ENCODE measurements at regions not wholly inside any gene's neighbourhood (a gene's known extent, or its start where the extent isn't known, plus 50 kb on each side); places are given as distances from the start of the nearest gene placed in this dataset.
"Not testable (repeated sequence)": the region's sequence is repeated elsewhere in the genome, so short reads cannot be mapped to it uniquely, and the experiment has no call there.

GRCh38 chr6:130716466-130716865 lies 110.7 kb upstream of the SMLR1 start:
- DNase-seq, result no peak

- DNase-seq, result no peak
Measured at GRCh38 chr6:130717657-130718056, 109.5 kb upstream of the SMLR1 start.

- DNase-seq, result no peak
Measured at GRCh38 chr6:130720076-130720715, 107.0 kb upstream of the SMLR1 start.

- no peak for DNase-seq
Measured at GRCh38 chr6:130724089-130724488, 103.1 kb upstream of the SMLR1 start.

GRCh38 chr6:130725551-130725950 lies 101.7 kb upstream of the SMLR1 start:
- DNase-seq, result no peak

- not testable (repeated sequence) for DNase-seq
Measured at GRCh38 chr6:130728064-130728463, 99.1 kb upstream of the SMLR1 start.

DNA sequence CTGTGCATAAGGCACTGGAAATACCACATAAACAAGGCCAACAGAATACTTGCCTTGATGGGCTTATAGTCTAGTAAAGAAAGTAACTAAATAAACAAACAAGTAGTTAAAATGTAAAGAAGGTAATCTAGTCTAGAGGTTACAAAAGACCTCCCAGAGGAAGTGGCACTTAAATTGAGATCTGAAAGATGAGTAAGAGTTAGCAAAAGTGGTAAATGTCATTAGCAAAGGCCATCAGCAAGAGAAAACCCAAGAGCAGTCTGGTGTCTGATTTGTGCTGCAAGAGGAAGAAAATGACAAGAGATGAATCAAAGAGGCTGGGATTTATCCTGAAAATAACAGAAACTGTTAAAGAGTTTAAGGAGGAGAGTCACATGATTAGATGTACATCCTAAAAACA lies 96.6 kb upstream of the SMLR1 start:
- DNase-seq, result no peak

- DNase-seq, result no peak
Measured at GRCh38 chr6:130734161-130734560, 93.0 kb upstream of the SMLR1 start.

DNA sequence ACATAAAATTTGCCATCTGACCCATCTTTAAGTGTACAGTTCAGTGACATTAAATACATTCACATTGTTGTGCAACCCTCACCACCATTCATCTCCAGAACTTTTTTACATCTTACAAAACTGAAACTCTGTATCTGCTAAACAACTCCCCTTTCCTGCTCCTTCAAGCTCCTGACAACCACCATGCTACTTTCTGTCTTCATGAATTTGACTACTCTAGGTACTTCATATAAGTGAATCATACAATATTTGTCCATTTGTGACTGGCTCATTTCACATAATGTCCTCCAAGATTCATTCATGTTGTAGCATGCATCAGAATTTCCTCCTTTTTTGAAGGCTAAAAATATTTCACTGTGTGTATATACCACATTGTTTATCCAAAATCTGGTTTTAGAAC lies 86.9 kb upstream of the SMLR1 start:
- no peak for DNase-seq

GRCh38 chr6:130742131-130742681 lies 85.0 kb upstream of the SMLR1 start:
- no peak for DNase-seq

- no peak for DNase-seq
Measured at GRCh38 chr6:130743175-130743574, 84.0 kb upstream of the SMLR1 start.

DNA sequence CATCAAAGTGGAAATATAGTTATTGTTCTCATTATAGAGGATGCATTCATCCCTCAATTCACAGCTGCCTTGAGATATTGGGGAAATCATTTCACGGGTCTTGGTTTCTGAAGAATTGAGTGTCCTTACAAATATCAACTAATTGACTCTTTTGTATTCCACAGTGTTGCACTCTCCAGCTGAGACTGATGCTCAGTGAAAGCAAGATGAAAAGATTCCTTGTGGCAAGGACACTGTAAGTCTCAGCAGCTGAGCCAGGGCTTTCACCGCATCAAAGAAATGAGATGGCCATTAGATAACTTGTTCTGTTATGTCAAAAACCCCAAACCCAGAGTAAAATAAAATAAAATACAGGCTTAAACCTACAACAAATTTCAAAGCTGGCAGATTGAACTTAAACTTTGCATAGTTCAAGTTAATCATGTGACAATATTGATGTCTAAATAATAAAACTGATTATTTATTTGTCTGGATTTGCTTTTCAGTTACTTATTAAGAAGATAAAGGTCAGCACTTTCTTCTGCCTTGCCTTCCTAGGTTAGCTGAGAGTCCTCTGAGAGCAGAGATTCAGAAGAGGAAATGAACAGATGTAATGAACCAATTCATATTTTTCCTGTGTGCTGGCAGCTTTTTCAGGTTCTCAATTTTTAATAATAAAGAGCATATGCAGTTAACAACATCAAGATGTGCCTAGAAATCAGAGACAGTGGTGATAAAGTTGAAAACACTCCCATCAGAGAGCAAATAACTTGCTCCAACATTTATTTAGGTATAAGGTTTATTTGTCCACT lies 82.4 kb upstream of the SMLR1 start:
- no peak for DNase-seq

DNA sequence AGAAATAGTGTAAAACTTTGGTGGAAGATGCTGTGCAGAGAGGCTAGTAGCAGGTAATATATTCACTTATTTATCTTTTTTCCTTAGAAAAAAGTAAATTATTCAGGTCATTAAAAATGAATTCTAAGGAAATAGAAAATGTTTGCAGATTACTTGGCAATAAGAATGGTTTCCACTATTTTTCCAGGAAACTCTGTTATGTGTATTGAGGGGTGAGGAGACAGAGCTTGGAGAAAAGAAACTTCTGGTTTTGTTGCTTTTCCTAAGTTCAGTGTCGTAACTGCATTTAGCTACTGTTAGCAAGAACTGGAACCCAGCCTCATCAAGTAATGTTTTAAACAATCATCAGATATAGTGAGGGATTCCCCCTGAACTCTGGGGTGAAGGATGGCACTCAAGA lies 79.2 kb upstream of the SMLR1 start:
- DNase-seq, result no peak

DNA sequence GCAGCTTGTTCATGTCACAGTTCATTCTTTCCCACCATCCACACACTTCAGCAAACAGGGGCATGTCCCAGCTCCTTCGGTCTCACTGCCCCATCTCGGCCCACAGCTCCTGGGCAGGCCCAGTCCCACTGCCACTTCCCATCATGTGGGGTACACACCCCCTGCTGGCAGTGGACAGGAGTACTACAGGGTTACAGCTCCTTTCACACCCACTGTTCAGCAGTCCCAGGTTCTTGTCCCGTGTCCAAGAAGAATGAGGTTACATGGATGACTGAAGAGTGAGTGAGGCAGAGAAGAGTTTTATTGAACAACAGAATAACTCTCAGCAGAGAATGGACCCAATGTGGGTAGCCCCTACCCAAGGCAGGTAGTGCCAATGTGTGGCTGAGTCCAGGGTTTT lies 77.8 kb upstream of the SMLR1 start:
- DNase-seq, result no peak

DNA sequence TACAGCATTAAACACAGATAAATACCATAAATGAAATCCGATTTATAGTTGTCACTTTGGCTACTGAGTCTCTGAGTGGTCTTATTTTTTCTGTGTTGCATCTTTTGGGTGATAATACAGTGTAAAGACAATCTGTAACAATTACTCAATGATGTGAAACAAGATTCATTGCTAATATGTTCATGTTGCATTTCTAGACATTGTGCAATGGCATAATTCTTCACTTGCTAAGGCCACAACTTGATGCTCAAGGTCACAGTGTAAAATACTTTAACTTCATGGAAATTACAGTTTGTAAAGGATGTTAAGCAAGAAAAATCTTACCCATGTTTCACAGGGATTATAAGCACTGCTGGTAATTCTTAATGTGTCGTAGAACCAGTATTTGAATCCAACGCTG lies 74.9 kb upstream of the SMLR1 start:
- DNase-seq, result no peak

DNA sequence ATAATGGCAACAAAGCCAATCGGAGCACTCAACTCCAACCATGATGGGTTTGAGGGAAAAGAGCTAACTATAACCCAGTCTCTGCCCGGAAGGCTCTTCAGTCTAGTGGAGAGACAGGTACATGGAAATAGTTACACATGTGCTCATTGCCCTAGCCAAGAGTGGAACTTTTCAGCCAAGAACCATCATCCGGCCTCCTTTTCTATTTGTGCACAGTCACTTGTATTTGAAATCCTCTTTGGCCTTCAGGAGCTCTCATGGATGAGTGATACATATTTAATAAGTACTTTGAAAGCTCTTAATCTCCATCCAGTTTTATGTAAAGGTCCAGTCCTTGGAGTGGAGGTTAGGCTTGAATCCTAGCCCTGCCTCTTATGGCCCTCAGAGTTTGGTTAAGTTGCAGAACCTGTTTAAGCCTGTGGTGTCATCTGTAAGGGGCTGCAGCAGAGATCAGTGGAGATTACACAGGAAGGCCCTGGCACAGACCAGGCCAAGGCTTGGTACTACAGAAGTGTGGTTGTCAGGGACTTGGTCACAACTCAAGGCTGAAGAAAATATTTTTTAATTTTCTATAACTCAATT lies 72.3 kb upstream of the SMLR1 start:
- DNase-seq, result no peak

GRCh38 chr6:130755368-130756034 lies 71.7 kb upstream of the SMLR1 start:
- DNase-seq, result no peak

- DNase-seq, result no peak
Measured at GRCh38 chr6:130756824-130757223, 70.4 kb upstream of the SMLR1 start.

- DNase-seq, result no peak
Measured at GRCh38 chr6:130758813-130759212, 68.4 kb upstream of the SMLR1 start.

- DNase-seq, result no peak
Measured at GRCh38 chr6:130760006-130760405, 67.2 kb upstream of the SMLR1 start.

DNA sequence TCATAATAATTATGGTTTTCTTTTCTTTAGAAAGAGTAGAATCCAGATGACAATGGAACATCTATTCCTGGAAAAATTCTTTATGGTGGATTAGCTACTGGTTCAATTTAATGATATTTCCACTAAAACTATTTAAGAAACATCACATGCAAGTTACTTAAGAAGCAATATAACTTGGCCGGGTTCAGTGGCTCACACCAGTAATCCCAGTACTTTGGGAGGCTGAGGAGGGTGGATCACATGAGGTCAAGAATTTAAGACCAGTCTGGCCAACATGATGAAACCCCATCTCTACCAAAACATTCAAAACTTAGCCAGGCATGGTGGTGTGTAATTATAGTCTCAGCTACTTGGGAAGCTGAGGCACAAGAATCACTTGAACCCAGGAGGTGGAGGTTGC lies 65.9 kb upstream of the SMLR1 start:
- DNase-seq, result no peak

- no peak for DNase-seq
Measured at GRCh38 chr6:130765181-130765727, 62.0 kb upstream of the SMLR1 start.

All from left kidney (tissue), 1 donor.